ENCODE measurements at regions not wholly inside any gene's neighbourhood (a gene's known extent, or its start where the extent isn't known, plus 50 kb on each side); places are given as distances from the start of the nearest gene placed in this dataset.

DNA sequence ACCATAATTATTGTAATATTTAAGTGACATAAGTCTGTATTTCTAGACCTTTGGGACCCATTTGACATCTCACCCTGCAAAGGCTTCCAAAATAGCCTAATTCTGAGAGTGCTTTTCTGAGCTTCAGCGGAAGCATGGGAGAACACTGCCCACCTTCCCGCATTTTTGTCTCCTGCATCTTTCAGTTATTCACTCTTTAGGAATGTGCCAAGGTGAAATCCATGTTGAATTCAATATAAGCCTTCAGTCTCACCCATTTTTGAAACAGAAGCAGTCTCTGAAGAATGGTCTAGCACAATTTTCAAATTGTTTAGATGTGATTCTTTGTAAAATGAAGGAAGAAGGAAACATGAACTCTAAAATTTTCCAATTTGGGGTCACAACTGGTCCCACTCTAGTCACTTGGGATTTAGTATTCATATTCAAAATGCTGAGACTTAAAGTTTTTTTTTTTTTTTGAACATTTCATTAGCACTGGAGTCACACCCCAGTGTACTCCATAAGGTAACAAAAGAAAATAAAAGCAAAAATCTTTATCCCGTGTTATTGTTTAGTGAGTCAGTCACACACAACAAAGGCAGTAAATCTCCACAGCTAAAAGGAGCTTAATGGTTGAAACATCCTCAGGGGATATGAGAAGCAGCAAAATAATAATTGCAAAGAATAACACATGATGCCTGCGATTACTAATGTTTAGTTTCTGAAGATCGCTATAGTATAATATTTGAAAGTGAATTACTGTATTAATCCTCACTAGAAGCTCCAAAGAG, 479.9 kb upstream of the BTBD3 start:
- TF ChIP-seq, protein P1, sequence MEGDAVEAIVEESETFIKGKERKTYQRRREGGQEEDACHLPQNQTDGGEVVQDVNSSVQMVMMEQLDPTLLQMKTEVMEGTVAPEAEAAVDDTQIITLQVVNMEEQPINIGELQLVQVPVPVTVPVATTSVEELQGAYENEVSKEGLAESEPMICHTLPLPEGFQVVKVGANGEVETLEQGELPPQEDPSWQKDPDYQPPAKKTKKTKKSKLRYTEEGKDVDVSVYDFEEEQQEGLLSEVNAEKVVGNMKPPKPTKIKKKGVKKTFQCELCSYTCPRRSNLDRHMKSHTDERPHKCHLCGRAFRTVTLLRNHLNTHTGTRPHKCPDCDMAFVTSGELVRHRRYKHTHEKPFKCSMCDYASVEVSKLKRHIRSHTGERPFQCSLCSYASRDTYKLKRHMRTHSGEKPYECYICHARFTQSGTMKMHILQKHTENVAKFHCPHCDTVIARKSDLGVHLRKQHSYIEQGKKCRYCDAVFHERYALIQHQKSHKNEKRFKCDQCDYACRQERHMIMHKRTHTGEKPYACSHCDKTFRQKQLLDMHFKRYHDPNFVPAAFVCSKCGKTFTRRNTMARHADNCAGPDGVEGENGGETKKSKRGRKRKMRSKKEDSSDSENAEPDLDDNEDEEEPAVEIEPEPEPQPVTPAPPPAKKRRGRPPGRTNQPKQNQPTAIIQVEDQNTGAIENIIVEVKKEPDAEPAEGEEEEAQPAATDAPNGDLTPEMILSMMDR (IDR thresholded peaks at IDR 0.05; ENCODE audit: insufficient read depth, low read depth, low read length), result no peak
- no peak for TF ChIP-seq EZH2 (IDR thresholded peaks at IDR 0.05; ENCODE audit: insufficient read depth, low read length)
- Histone ChIP-seq H2AFZ (ENCODE audit: low read depth, low read length) (no peak overlapping the region), H3K4me1 (ENCODE audit: insufficient read depth, low read length) (no peaks in the 10 kb centered on the region)

DNA sequence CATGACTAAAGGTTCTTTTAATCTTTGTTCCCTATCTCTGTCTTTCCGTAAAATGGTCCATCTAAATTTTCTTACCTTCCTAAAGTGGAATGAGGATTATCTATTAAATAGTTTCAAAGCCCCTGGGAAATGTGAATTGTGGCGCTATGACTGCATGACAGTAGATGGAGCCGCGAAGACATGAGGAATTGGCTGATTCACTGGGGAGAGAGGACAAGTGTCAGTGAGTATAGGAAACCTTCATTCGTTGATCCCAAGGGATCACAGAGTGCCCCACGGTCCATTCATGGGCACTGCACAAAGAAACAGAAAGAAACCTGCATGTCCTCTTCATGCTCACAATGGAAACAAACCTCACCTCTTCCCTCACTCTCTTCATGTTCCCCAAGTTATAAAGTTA, 479.3 kb upstream of the BTBD3 start:
- no peaks in the 10 kb centered on the region for H3K9me3 ChIP-seq (ENCODE audit: insufficient read depth, low read depth, low read length)
- H3K27ac ChIP-seq (ENCODE audit: low read depth, low read length), result no peak overlapping the region
- H3K4me1 ChIP-seq (ENCODE audit: insufficient read depth, low read length), result no peaks in the 10 kb centered on the region
- no peak for FAIRE-seq
- H3K79me2 ChIP-seq (ENCODE audit: insufficient read depth, low read length), result no peaks in the 10 kb centered on the region
- Mint-ChIP-seq H3K27ac (ENCODE audit: unreplicated experiment) (peak overlapping the region; percentile 34), H3K27me3 (ENCODE audit: low read depth, unreplicated experiment) (no peaks in the 10 kb centered on the region), H3K4me3 (ENCODE audit: unreplicated experiment) (no peak overlapping the region), H3K36me3 (ENCODE audit: low read depth, unreplicated experiment) (peaks cover 7% of the 10 kb centered on the region), H3K9me3 (ENCODE audit: unreplicated experiment) (peaks cover 11% of the 10 kb centered on the region), H3K4me1 (ENCODE audit: low read depth, unreplicated experiment) (peaks cover 10% of the 10 kb centered on the region)
- H3K9ac ChIP-seq (ENCODE audit: low read length), result no peak overlapping the region
- no peaks in the 10 kb centered on the region for H3K36me3 ChIP-seq (ENCODE audit: insufficient read depth, low read length)
- H3K4me3 ChIP-seq (ENCODE audit: insufficient read depth, low read depth, low read length), result no peak overlapping the region
- no peak overlapping the region for H3K4me2 ChIP-seq (ENCODE audit: low read length)
- H2AFZ ChIP-seq (ENCODE audit: low read depth, low read length), result no peak overlapping the region
- H4K20me1 ChIP-seq (ENCODE audit: insufficient read depth, low read length), result no peaks in the 10 kb centered on the region
- H3K27me3 ChIP-seq (ENCODE audit: insufficient read depth, low read length), result no peaks in the 10 kb centered on the region
- DNase-seq (ENCODE audit: low read depth), result no peak
- TF ChIP-seq EZH2 (IDR thresholded peaks at IDR 0.05; ENCODE audit: insufficient read depth, low read length), result no peak
- TF ChIP-seq, protein P1 (IDR thresholded peaks at IDR 0.05; ENCODE audit: insufficient read depth, low read depth, low read length), result no peak

More for the DNA sequence above, 479.9 kb upstream of the BTBD3 start:
- H3K27me3 ChIP-seq (ENCODE audit: insufficient read depth, low read length), result no peaks in the 10 kb centered on the region
- H3K4me2 ChIP-seq (ENCODE audit: low read length), result no peak overlapping the region
- no peaks in the 10 kb centered on the region for H3K79me2 ChIP-seq (ENCODE audit: insufficient read depth, low read length)
- no peaks in the 10 kb centered on the region for H3K9me3 ChIP-seq (ENCODE audit: insufficient read depth, low read depth, low read length)
- DNase-seq (ENCODE audit: low read depth) (no peak), FAIRE-seq (no peak)
- no peaks in the 10 kb centered on the region for H4K20me1 ChIP-seq (ENCODE audit: insufficient read depth, low read length)
- Mint-ChIP-seq H3K9me3 (ENCODE audit: unreplicated experiment) (peaks cover 11% of the 10 kb centered on the region), H3K4me1 (ENCODE audit: low read depth, unreplicated experiment) (peaks cover 6% of the 10 kb centered on the region), H3K27me3 (ENCODE audit: low read depth, unreplicated experiment) (no peaks in the 10 kb centered on the region), H3K4me3 (ENCODE audit: unreplicated experiment) (no peak overlapping the region), H3K36me3 (ENCODE audit: low read depth, unreplicated experiment) (peaks cover 7% of the 10 kb centered on the region), H3K27ac (ENCODE audit: unreplicated experiment) (no peak overlapping the region)
- no peak overlapping the region for H3K9ac ChIP-seq (ENCODE audit: low read length)
- no peak overlapping the region for H3K27ac ChIP-seq (ENCODE audit: low read depth, low read length)
- no peaks in the 10 kb centered on the region for H3K36me3 ChIP-seq (ENCODE audit: insufficient read depth, low read length)
- no peak overlapping the region for H3K4me3 ChIP-seq (ENCODE audit: insufficient read depth, low read depth, low read length)
